Natural killer cell (primary cell): ENCODE measurements at regions not wholly inside any gene's neighbourhood (a gene's known extent, or its start where the extent isn't known, plus 50 kb on each side); places are given as distances from the start of the nearest gene placed in this dataset.

Experiments
- ATAC-seq, 3 donors: fragments of 150-1000 bp in 2 of 3; fragments of 200-7000 bp in 1 of 3; cut with Tn5 transposase; 1 replicate in 1 of 3; 2 replicates in 2 of 3; pipeline ENCODE4 v1.10.0; 2021; ENCODE audit warnings: mild to moderate bottlenecking in 2 of 3, moderate library complexity in 2 of 3
- DNase-seq, 2 donors: peaks; one replicate each; pipeline versions ENCODE4 v3.0.0 to v3.0.0-alpha.2; 2013 to 2021; ENCODE audit warnings: mixed read lengths in 1 of 2
- H3K27ac ChIP-seq: one replicate; pipeline ENCODE4 v1.5.1; 2013; ENCODE audit warnings: mild to moderate bottlenecking, low read length
- H3K27me3 ChIP-seq: one replicate; pipeline ENCODE4 v1.6.1; 2013; ENCODE audit warnings: low read length; ENCODE audit not compliant: control insufficient read depth, insufficient read depth
- H3K36me3 ChIP-seq: one replicate; pipeline ENCODE4 v1.6.1; 2013; ENCODE audit warnings: low read length; ENCODE audit not compliant: control insufficient read depth, insufficient read depth
- H3K4me1 ChIP-seq: one replicate; pipeline ENCODE4 v1.6.1; 2013; ENCODE audit warnings: low read length; ENCODE audit not compliant: control insufficient read depth, insufficient read depth
- H3K4me3 ChIP-seq: one replicate; pipeline ENCODE4 v1.5.1; 2013; ENCODE audit warnings: low read length
- H3K9me3 ChIP-seq: one replicate; pipeline ENCODE4 v1.6.1; 2013; ENCODE audit warnings: low read length; ENCODE audit not compliant: control insufficient read depth, insufficient read depth
- H3K27ac Mint-ChIP-seq, 2 donors: one replicate each; pipeline ENCODE4 v1.8.0; 2022; ENCODE audit warnings: mild to moderate bottlenecking in 2 of 2, mixed read lengths in 2 of 2, moderate library complexity in 1 of 2
- H3K27me3 Mint-ChIP-seq, 2 donors: one replicate each; pipeline ENCODE4 v1.8.0; 2022; ENCODE audit warnings: low read depth in 2 of 2, mixed read lengths in 2 of 2
- H3K36me3 Mint-ChIP-seq: one replicate; pipeline ENCODE4 v1.8.0; 2022; ENCODE audit warnings: mixed read lengths
- H3K4me1 Mint-ChIP-seq, 2 donors: one replicate each; pipeline ENCODE4 v1.8.0; 2022; ENCODE audit warnings: mixed read lengths in 2 of 2
- H3K4me3 Mint-ChIP-seq: one replicate; pipeline ENCODE4 v1.8.0; 2022; ENCODE audit warnings: mild to moderate bottlenecking, moderate library complexity, mixed read lengths
- H3K9me3 Mint-ChIP-seq, 2 donors: one replicate each; pipeline ENCODE4 v1.8.0; 2022; ENCODE audit warnings: mixed read lengths in 2 of 2
- CTCF ChIP-seq: fragments of 200-600 bp; IDR thresholded peaks from one replicate; pipeline ENCODE4 v1.8.0; 2022; ENCODE audit warnings: antibody characterized with exemption
- WGBS: methylation state at CpG from one replicate; pipeline ENCODE4 v1.1.7; 2013; ENCODE audit warnings: missing lambda C conversion rate; ENCODE audit not compliant: insufficient coverage; 5-methylcytosine and 5-hydroxymethylcytosine counted together
- intact Hi-C: fragments of 100-400 bp; cut with micrococcal nuclease; formaldehyde crosslinking; loops from one replicate; pipeline ENCODE4 v1.14.2; 2022

- no peaks in the 10 kb centered on the region for H3K27me3 ChIP-seq
- Mint-ChIP-seq H3K36me3 (no peaks in the 10 kb centered on the region), H3K27me3 (peaks cover 6 to 7% of the 10 kb centered on the region in 2 donors), H3K4me3 (no peak overlapping the region), H3K27ac (no peak overlapping the region), H3K9me3 (no peaks in the 10 kb centered on the region), H3K4me1 (no peaks in the 10 kb centered on the region)
- no peak overlapping the region for H3K4me3 ChIP-seq
- no peaks in the 10 kb centered on the region for H3K9me3 ChIP-seq
- H3K27ac ChIP-seq, result no peak overlapping the region
- 76% methylated on average over 32 of the region's 32 CpGs for WGBS
- TF ChIP-seq CTCF, result no peak
- ATAC-seq (no peak), DNase-seq (no peak)
- H3K36me3 ChIP-seq, result no peaks in the 10 kb centered on the region
- no peaks in the 10 kb centered on the region for H3K4me1 ChIP-seq
- intact Hi-C loops, result no loop called here
Observed at GRCh38 chr4:3675251-3676115, 90.7 kb upstream of the ADRA2C start.

GRCh38 chr4:3674479-3674851 lies 91.7 kb upstream of the ADRA2C start:
- no peaks in the 10 kb centered on the region for H3K9me3 ChIP-seq
- H3K27me3 ChIP-seq, result no peaks in the 10 kb centered on the region
- Mint-ChIP-seq H3K4me3 (no peak overlapping the region), H3K27me3 (peaks cover 6 to 7% of the 10 kb centered on the region in 2 donors), H3K9me3 (no peaks in the 10 kb centered on the region), H3K36me3 (no peaks in the 10 kb centered on the region), H3K4me1 (no peaks in the 10 kb centered on the region), H3K27ac (no peak overlapping the region)
- WGBS, result 51% methylated on average over 7 of the region's 7 CpGs
- no peaks in the 10 kb centered on the region for H3K4me1 ChIP-seq
- H3K36me3 ChIP-seq, result no peaks in the 10 kb centered on the region
- intact Hi-C loops, result no loop called here
- no peak overlapping the region for H3K4me3 ChIP-seq
- DNase-seq (no peak), ATAC-seq (no peak)
- no peak overlapping the region for H3K27ac ChIP-seq
- TF ChIP-seq CTCF, result no peak

GRCh38 chr4:3673716-3674478 lies 92.3 kb upstream of the ADRA2C start:
- no peak for TF ChIP-seq CTCF
- no peaks in the 10 kb centered on the region for H3K4me1 Mint-ChIP-seq

More at GRCh38 chr4:3673716-3674478, 92.3 kb upstream of the ADRA2C start:
- Histone ChIP-seq H3K27me3 (no peaks in the 10 kb centered on the region), H3K4me1 (no peaks in the 10 kb centered on the region), H3K4me3 (no peak overlapping the region), H3K27ac (no peak overlapping the region), H3K9me3 (no peaks in the 10 kb centered on the region), H3K36me3 (no peaks in the 10 kb centered on the region)
- ATAC-seq (no peak), DNase-seq (no peak)
- Mint-ChIP-seq H3K27me3 (peaks cover 6 to 7% of the 10 kb centered on the region in 2 donors), H3K9me3 (no peaks in the 10 kb centered on the region), H3K36me3 (no peaks in the 10 kb centered on the region), H3K4me3 (no peak overlapping the region), H3K27ac (no peak overlapping the region)
- 89% methylated on average over 12 of the region's 13 CpGs for WGBS
- intact Hi-C loops, result no loop called here
